ENCODE measurements at regions not wholly inside any gene's neighbourhood (a gene's known extent, or its start where the extent isn't known, plus 50 kb on each side); places are given as distances from the start of the nearest gene placed in this dataset.
"Not testable (repeated sequence)": the region's sequence is repeated elsewhere in the genome, so short reads cannot be mapped to it uniquely, and the experiment has no call there.

GRCh38 chr3:72660270-72661114, 187.8 kb downstream of the SHQ1 start:
- H3K27ac Mint-ChIP-seq: no peak overlapping the region
- no peaks in the 10 kb centered on the region for H3K9me3 Mint-ChIP-seq (ENCODE audit: low read depth)
- CTCF ChIA-PET: interaction anchor here (0.6 to 1.0 kb wide), 2 partner anchors 110 to 162 kb away, joined by 3 to 4 read pairs; no protein-coding TSS in a partner anchor
- intact Hi-C loops (cut with DNase I, micrococcal nuclease): loop anchor here (10.0 kb wide), 2 partner anchors 394 to 424 kb away; no protein-coding TSS in a partner anchor
- POLR2A ChIA-PET: no interaction called here
- no peak for DNase-seq
- peaks cover 3% of the 10 kb centered on the region for H3K27me3 Mint-ChIP-seq
- no peak overlapping the region for H3K4me3 Mint-ChIP-seq
- ATAC-seq: no peak
- no peaks in the 10 kb centered on the region for H3K36me3 Mint-ChIP-seq (ENCODE audit: low read depth)
- H3K4me1 Mint-ChIP-seq: peaks cover 24% of the 10 kb centered on the region

GRCh38 chr3:72659596-72659995, 188.6 kb downstream of the SHQ1 start:
- ChIA-PET CTCF (interaction anchor here (1.0 kb wide), 1 partner anchor 163 kb away, joined by 4 read pairs; no protein-coding TSS in a partner anchor), POLR2A (no interaction called here)
- ATAC-seq: no peak
- Mint-ChIP-seq H3K27me3 (peaks cover 7% of the 10 kb centered on the region), H3K4me1 (peaks cover 24% of the 10 kb centered on the region), H3K27ac (no peak overlapping the region), H3K4me3 (no peak overlapping the region), H3K36me3 (ENCODE audit: low read depth) (no peaks in the 10 kb centered on the region), H3K9me3 (ENCODE audit: low read depth) (no peaks in the 10 kb centered on the region)
- intact Hi-C loops (cut with DNase I, micrococcal nuclease): no loop called here
- DNase-seq: no peak

DNA sequence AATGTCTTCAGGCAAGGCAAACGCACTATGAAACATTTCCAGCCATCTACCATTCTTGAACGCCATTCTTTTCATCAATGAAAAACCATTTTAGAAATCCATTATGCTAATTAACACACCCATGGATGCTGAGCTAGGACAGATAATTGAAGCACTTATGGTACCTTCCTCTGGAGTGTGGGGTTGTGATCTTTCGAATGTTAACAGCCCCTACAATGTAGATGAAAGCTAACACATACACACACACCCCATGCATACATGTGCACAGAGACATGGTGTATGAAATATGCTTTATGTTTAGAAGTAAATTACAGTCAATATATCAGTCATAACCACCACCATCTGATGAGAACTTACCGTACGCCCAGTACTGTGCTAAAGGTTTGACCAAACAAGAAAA, 189.1 kb downstream of the SHQ1 start:
- no peak overlapping the region for H3K4me3 Mint-ChIP-seq
- DNase-seq (no peak), ATAC-seq (no peak)
- no peaks in the 10 kb centered on the region for H3K9me3 Mint-ChIP-seq (ENCODE audit: low read depth)
- intact Hi-C loops (cut with DNase I, micrococcal nuclease): no loop called here
- peaks cover 10% of the 10 kb centered on the region for H3K27me3 Mint-ChIP-seq
- CTCF ChIA-PET: no interaction called here
- POLR2A ChIA-PET: no interaction called here
- H3K4me1 Mint-ChIP-seq: peaks cover 24% of the 10 kb centered on the region
- no peaks in the 10 kb centered on the region for H3K36me3 Mint-ChIP-seq (ENCODE audit: low read depth)
- H3K27ac Mint-ChIP-seq: no peak overlapping the region

- H3K9me3 Mint-ChIP-seq (ENCODE audit: low read depth): no peaks in the 10 kb centered on the region
- H3K36me3 Mint-ChIP-seq (ENCODE audit: low read depth): no peaks in the 10 kb centered on the region
- peaks cover 10% of the 10 kb centered on the region for H3K27me3 Mint-ChIP-seq
- intact Hi-C loops (cut with DNase I, micrococcal nuclease): no loop called here
- CTCF ChIA-PET: interaction anchor here (0.6 to 1.0 kb wide), 2 partner anchors 11 to 1160 kb away, joined by 3 to 5 read pairs; no protein-coding TSS in a partner anchor
- DNase-seq (no peak), ATAC-seq (no peak)
- H3K4me3 Mint-ChIP-seq: no peak overlapping the region
- POLR2A ChIA-PET: interaction anchor here (1.3 kb wide), 1 partner anchor 9 kb away, joined by 3 read pairs; no protein-coding TSS in a partner anchor
- H3K27ac Mint-ChIP-seq: no peak overlapping the region
- peaks cover 24% of the 10 kb centered on the region for H3K4me1 Mint-ChIP-seq
These were observed 189.7 kb downstream of the SHQ1 start for GRCh38 chr3:72658466-72659100.

- ATAC-seq (peak; percentile 95), DNase-seq (peak; percentile 68)
- Mint-ChIP-seq H3K27ac (no peak overlapping the region), H3K36me3 (ENCODE audit: low read depth) (no peaks in the 10 kb centered on the region), H3K9me3 (ENCODE audit: low read depth) (no peaks in the 10 kb centered on the region), H3K4me3 (no peak overlapping the region), H3K4me1 (peaks cover 24% of the 10 kb centered on the region), H3K27me3 (peaks cover 10% of the 10 kb centered on the region)
- intact Hi-C loops (cut with DNase I, micrococcal nuclease): no loop called here
- CTCF ChIA-PET: interaction anchor here (0.7 to 1.0 kb wide), 3 partner anchors 10 to 737 kb away, joined by 3 to 5 read pairs (median 3); no protein-coding TSS in a partner anchor
- POLR2A ChIA-PET: interaction anchor here (1.3 kb wide), 1 partner anchor 8 kb away, joined by 3 read pairs; no protein-coding TSS in a partner anchor
These were observed 190.6 kb downstream of the SHQ1 start for GRCh38 chr3:72657666-72658065.

DNA sequence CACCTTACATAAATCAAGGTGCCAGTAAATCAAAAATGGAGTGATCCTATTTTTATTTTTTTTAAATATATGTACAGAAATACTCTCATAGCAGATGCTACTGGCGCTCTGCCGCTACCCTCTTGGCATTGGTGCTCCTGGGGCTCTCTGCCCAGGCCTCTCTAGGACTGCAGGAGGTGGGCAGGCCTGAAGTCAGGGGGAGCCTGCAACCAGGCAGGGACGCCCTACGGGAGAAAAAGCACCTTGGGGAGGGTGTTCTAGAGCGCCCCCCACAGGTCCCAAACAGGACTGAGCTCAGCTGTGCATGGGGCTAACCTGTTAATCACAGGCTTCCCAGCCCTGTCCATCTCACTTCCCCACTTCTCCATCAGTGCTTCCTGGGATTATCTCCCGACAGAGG, 192.5 kb downstream of the SHQ1 start:
- Mint-ChIP-seq H3K27ac (no peak overlapping the region), H3K27me3 (peaks cover 10% of the 10 kb centered on the region), H3K4me3 (no peak overlapping the region), H3K36me3 (ENCODE audit: low read depth) (no peaks in the 10 kb centered on the region), H3K4me1 (peaks cover 24% of the 10 kb centered on the region), H3K9me3 (ENCODE audit: low read depth) (peaks cover 6% of the 10 kb centered on the region)
- intact Hi-C loops (cut with DNase I, micrococcal nuclease): no loop called here
- POLR2A ChIA-PET: no interaction called here
- DNase-seq: peak; percentile 30
- CTCF ChIA-PET: interaction anchor here (0.6 to 0.7 kb wide), 2 partner anchors 131 to 1657 kb away, joined by 3 read pairs; no protein-coding TSS in a partner anchor
- ATAC-seq: no peak

GRCh38 chr3:72655131-72655551, 193.1 kb downstream of the SHQ1 start:
- Mint-ChIP-seq H3K36me3 (ENCODE audit: low read depth) (no peaks in the 10 kb centered on the region), H3K27me3 (peaks cover 10% of the 10 kb centered on the region), H3K27ac (no peak overlapping the region), H3K4me1 (peaks cover 24% of the 10 kb centered on the region), H3K9me3 (ENCODE audit: low read depth) (peaks cover 6% of the 10 kb centered on the region), H3K4me3 (no peak overlapping the region)
- CTCF ChIA-PET: no interaction called here
- POLR2A ChIA-PET: no interaction called here
- intact Hi-C loops (cut with DNase I, micrococcal nuclease): no loop called here
- DNase-seq: no peak
- ATAC-seq: no peak

DNA sequence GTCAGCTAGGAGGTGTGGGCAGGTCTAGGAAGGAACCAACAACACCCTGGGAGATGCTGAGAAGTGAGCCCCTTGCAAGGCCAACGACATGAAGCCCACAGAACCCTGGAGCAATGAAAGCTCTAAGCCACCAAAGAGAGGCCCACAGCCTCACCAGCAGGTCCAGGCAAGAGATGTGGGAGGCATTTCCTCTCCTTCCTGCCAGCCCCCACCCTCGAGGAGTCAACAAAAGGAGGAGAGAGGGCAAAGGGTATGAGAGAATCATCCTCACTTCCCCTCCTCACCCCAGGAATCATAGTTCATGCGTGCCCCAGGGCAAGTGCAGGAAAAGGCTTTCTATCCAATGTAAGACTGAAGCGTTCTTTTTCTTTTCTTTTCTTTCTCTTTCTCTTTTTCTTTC, 195.8 kb downstream of the SHQ1 start:
- intact Hi-C loops (cut with DNase I, micrococcal nuclease): no loop called here
- H3K9me3 Mint-ChIP-seq (ENCODE audit: low read depth): peaks cover 6% of the 10 kb centered on the region
- H3K27ac Mint-ChIP-seq: no peak overlapping the region
- H3K27me3 Mint-ChIP-seq: peaks cover 9% of the 10 kb centered on the region
- peaks cover 3% of the 10 kb centered on the region for H3K4me1 Mint-ChIP-seq
- ChIA-PET CTCF (interaction anchor here (1.1 to 1.6 kb wide), 2 partner anchors 13 to 15 kb away, joined by 4 read pairs; no protein-coding TSS in a partner anchor), POLR2A (no interaction called here)
- no peaks in the 10 kb centered on the region for H3K36me3 Mint-ChIP-seq (ENCODE audit: low read depth)
- DNase-seq (no peak), ATAC-seq (no peak)
- no peak overlapping the region for H3K4me3 Mint-ChIP-seq

- ChIA-PET POLR2A (no interaction called here), CTCF (interaction anchor here (1.6 kb wide), 1 partner anchor 16 kb away, joined by 4 read pairs; no protein-coding TSS in a partner anchor)
- Mint-ChIP-seq H3K4me3 (no peak overlapping the region), H3K9me3 (ENCODE audit: low read depth) (peaks cover 6% of the 10 kb centered on the region), H3K27me3 (peaks cover 9% of the 10 kb centered on the region), H3K36me3 (ENCODE audit: low read depth) (no peaks in the 10 kb centered on the region), H3K27ac (no peak overlapping the region), H3K4me1 (no peaks in the 10 kb centered on the region)
- intact Hi-C loops (cut with DNase I, micrococcal nuclease): no loop called here
- ATAC-seq (no peak), DNase-seq (no peak)
These were observed 196.7 kb downstream of the SHQ1 start for GRCh38 chr3:72651498-72651897.

DNA sequence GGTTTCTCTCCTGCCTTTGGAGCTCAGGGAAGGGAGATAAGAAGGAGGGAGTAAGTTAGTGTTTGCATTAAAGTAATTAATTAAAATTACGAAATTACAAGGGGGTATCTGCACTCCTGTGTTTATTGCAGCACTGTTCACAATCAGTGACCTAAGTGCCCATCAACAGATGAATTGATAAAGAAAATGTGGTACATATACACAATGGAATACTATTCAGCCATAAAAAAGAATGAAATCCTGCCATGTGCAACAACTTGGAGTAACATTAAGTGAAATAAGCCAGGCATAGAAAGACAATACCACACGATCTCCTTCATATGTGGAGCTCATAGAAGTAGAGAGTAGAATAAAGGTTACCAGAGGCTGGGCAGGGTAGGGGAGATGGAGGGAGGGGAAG, 202.0 kb downstream of the SHQ1 start:
- H3K36me3 Mint-ChIP-seq (ENCODE audit: low read depth): no peaks in the 10 kb centered on the region
- ATAC-seq: no peak
- no peak overlapping the region for H3K27ac Mint-ChIP-seq
- H3K9me3 Mint-ChIP-seq (ENCODE audit: low read depth): peaks cover under 1% of the 10 kb centered on the region
- H3K4me3 Mint-ChIP-seq: no peak overlapping the region
- peaks cover 2% of the 10 kb centered on the region for H3K27me3 Mint-ChIP-seq
- ChIA-PET CTCF (interaction anchor here (0.8 kb wide), 1 partner anchor 11 kb away, joined by 3 read pairs; no protein-coding TSS in a partner anchor), POLR2A (interaction anchor here (0.5 kb wide), 1 partner anchor 136 kb away, joined by 4 read pairs; no protein-coding TSS in a partner anchor)
- intact Hi-C loops (cut with DNase I, micrococcal nuclease): loop anchor here in 1 of 2 experiments (5.0 kb wide), 1 partner anchor 1884 kb away; no protein-coding TSS in a partner anchor
- H3K4me1 Mint-ChIP-seq: peaks cover 2% of the 10 kb centered on the region
- no peak for DNase-seq

- H3K4me3 Mint-ChIP-seq; intact Hi-C loops (cut with DNase I, micrococcal nuclease); ATAC-seq; H3K36me3 Mint-ChIP-seq (ENCODE audit: low read depth); H3K4me1 Mint-ChIP-seq; H3K9me3 Mint-ChIP-seq (ENCODE audit: low read depth); H3K27ac Mint-ChIP-seq; DNase-seq; POLR2A ChIA-PET; H3K27me3 Mint-ChIP-seq: not testable (repeated sequence)
- CTCF ChIA-PET: interaction anchor here (1.3 kb wide), 1 partner anchor 23 kb away, joined by 8 read pairs; no protein-coding TSS in a partner anchor
These were observed 204.6 kb downstream of the SHQ1 start for GRCh38 chr3:72643635-72644034.
